Effector memory CD8-positive, alpha-beta T cell (primary cell): ENCODE measurements at regions not wholly inside any gene's neighbourhood (a gene's known extent, or its start where the extent isn't known, plus 50 kb on each side); places are given as distances from the start of the nearest gene placed in this dataset.

Source experiments
- ATAC-seq: fragments of 150-1000 bp; cut with Tn5 transposase; replicated peaks from 2 replicates; pipeline ENCODE4 v1.10.0; 2021; ENCODE audit warnings: mild to moderate bottlenecking, moderate library complexity
- DNase-seq, 3 experiments: peaks; one replicate each; pipeline ENCODE4 v3.0.0; 2021
- H3K27ac Mint-ChIP-seq, 2 donors: one replicate each; pipeline ENCODE4 v1.8.0; 2022; ENCODE audit warnings: mild to moderate bottlenecking in 2 of 2, mixed read lengths in 2 of 2, moderate library complexity in 2 of 2
- H3K27me3 Mint-ChIP-seq, 2 donors: one replicate each; pipeline ENCODE4 v1.8.0; 2022; ENCODE audit warnings: mixed read lengths in 2 of 2
- H3K36me3 Mint-ChIP-seq: one replicate; pipeline ENCODE4 v1.8.0; 2022; ENCODE audit warnings: mild to moderate bottlenecking, moderate library complexity, mixed read lengths; ENCODE audit not compliant: insufficient read depth
- H3K4me1 Mint-ChIP-seq, 2 donors: one replicate each; pipeline ENCODE4 v1.8.0; 2022; ENCODE audit warnings: low read depth in 2 of 2, mixed read lengths in 2 of 2
- H3K4me3 Mint-ChIP-seq, 2 donors: one replicate each; pipeline ENCODE4 v1.8.0; 2022; ENCODE audit warnings: mild to moderate bottlenecking in 2 of 2, mixed read lengths in 2 of 2, moderate library complexity in 2 of 2
- H3K9me3 Mint-ChIP-seq, 2 donors: one replicate each; pipeline ENCODE4 v1.8.0; 2022; ENCODE audit warnings: mixed read lengths in 2 of 2

- Mint-ChIP-seq H3K36me3 (no peaks in the 10 kb centered on the region), H3K4me3 (no peak overlapping the region), H3K27ac (no peak overlapping the region), H3K27me3 (peaks cover 4 to 6% of the 10 kb centered on the region in 2 donors), H3K9me3 (no peaks in the 10 kb centered on the region), H3K4me1 (no peaks in the 10 kb centered on the region)
- ATAC-seq (no peak), DNase-seq (no peak)
Measured at GRCh38 chr2:217096474-217097225, 236.8 kb upstream of the TNP1 start.

- Mint-ChIP-seq H3K4me3 (no peak overlapping the region), H3K4me1 (no peaks in the 10 kb centered on the region), H3K36me3 (no peaks in the 10 kb centered on the region), H3K27me3 (peaks cover 13 to 14% of the 10 kb centered on the region in 2 donors), H3K27ac (no peak overlapping the region), H3K9me3 (no peaks in the 10 kb centered on the region)
- ATAC-seq (no peak), DNase-seq (no peak)
Measured at GRCh38 chr2:217095511-217096205, 235.8 kb upstream of the TNP1 start.

- Mint-ChIP-seq H3K4me1 (no peaks in the 10 kb centered on the region), H3K27me3 (peaks cover 13 to 14% of the 10 kb centered on the region in 2 donors), H3K9me3 (no peaks in the 10 kb centered on the region), H3K27ac (no peak overlapping the region), H3K36me3 (no peaks in the 10 kb centered on the region), H3K4me3 (no peak overlapping the region)
- DNase-seq (no peak), ATAC-seq (no peak)
Measured at GRCh38 chr2:217092710-217093379, 233.0 kb upstream of the TNP1 start.

- H3K4me1 Mint-ChIP-seq: no peaks in the 10 kb centered on the region
Measured at GRCh38 chr2:217091531-217091930, 231.7 kb upstream of the TNP1 start.

GRCh38 chr2:217090884-217091283 is 231.0 kb upstream of the TNP1 start:
- H3K27me3 Mint-ChIP-seq: peaks cover 14 to 17% of the 10 kb centered on the region in 2 donors

More at GRCh38 chr2:217091531-217091930, 231.7 kb upstream of the TNP1 start:
- Mint-ChIP-seq H3K36me3 (no peaks in the 10 kb centered on the region), H3K27me3 (peaks cover 13 to 14% of the 10 kb centered on the region in 2 donors), H3K27ac (no peak overlapping the region), H3K4me3 (no peak overlapping the region), H3K9me3 (no peaks in the 10 kb centered on the region)
- ATAC-seq: no peak
- no peak for DNase-seq

GRCh38 chr2:217090024-217090473 is 230.2 kb upstream of the TNP1 start:
- no peaks in the 10 kb centered on the region for H3K4me1 Mint-ChIP-seq

More at GRCh38 chr2:217090884-217091283, 231.0 kb upstream of the TNP1 start:
- H3K4me3 Mint-ChIP-seq: no peak overlapping the region
- no peaks in the 10 kb centered on the region for H3K9me3 Mint-ChIP-seq
- H3K36me3 Mint-ChIP-seq: no peaks in the 10 kb centered on the region
- no peak for ATAC-seq
- no peak overlapping the region for H3K27ac Mint-ChIP-seq
- no peak for DNase-seq
- H3K4me1 Mint-ChIP-seq: no peaks in the 10 kb centered on the region

GRCh38 chr2:217086718-217087117 is 226.9 kb upstream of the TNP1 start:
- Mint-ChIP-seq H3K9me3 (no peaks in the 10 kb centered on the region), H3K4me1 (no peaks in the 10 kb centered on the region), H3K27ac (no peak overlapping the region), H3K27me3 (peaks cover 9 to 20% of the 10 kb centered on the region in 2 donors), H3K36me3 (no peaks in the 10 kb centered on the region), H3K4me3 (no peak overlapping the region)
- DNase-seq: no peak
- ATAC-seq: no peak

More at GRCh38 chr2:217090024-217090473, 230.2 kb upstream of the TNP1 start:
- Mint-ChIP-seq H3K27ac (no peak overlapping the region), H3K4me3 (peak overlapping the region in 1 of 2 donors; percentile 37), H3K27me3 (peaks cover 14 to 23% of the 10 kb centered on the region in 2 donors), H3K36me3 (no peaks in the 10 kb centered on the region), H3K9me3 (no peaks in the 10 kb centered on the region)
- ATAC-seq: no peak
- no peak for DNase-seq

GRCh38 chr2:217086038-217086522 is 226.2 kb upstream of the TNP1 start:
- Mint-ChIP-seq H3K27ac (peak overlapping the region in 1 of 2 donors; percentile 23), H3K9me3 (no peaks in the 10 kb centered on the region), H3K27me3 (peaks cover 2 to 13% of the 10 kb centered on the region in 2 donors), H3K4me1 (no peaks in the 10 kb centered on the region), H3K4me3 (no peak overlapping the region), H3K36me3 (no peaks in the 10 kb centered on the region)
- ATAC-seq (no peak), DNase-seq (no peak)

- no peak for DNase-seq
- no peaks in the 10 kb centered on the region for H3K36me3 Mint-ChIP-seq
- no peak overlapping the region for H3K4me3 Mint-ChIP-seq
- no peaks in the 10 kb centered on the region for H3K4me1 Mint-ChIP-seq
- peak overlapping the region in 1 of 2 donors; percentile 23 for H3K27ac Mint-ChIP-seq
- ATAC-seq: no peak
- no peaks in the 10 kb centered on the region for H3K9me3 Mint-ChIP-seq
- peaks cover 0 to 10% of the 10 kb centered on the region in 2 donors for H3K27me3 Mint-ChIP-seq
Measured at GRCh38 chr2:217085543-217085942, 225.7 kb upstream of the TNP1 start.

GRCh38 chr2:217081799-217082198 is 221.9 kb upstream of the TNP1 start:
- no peak for DNase-seq
- Mint-ChIP-seq H3K4me3 (no peak overlapping the region), H3K36me3 (no peaks in the 10 kb centered on the region)

GRCh38 chr2:217079165-217079564 is 219.3 kb upstream of the TNP1 start:
- Mint-ChIP-seq H3K4me3 (no peak overlapping the region), H3K36me3 (no peaks in the 10 kb centered on the region), H3K4me1 (no peaks in the 10 kb centered on the region), H3K27ac (no peak overlapping the region), H3K9me3 (no peaks in the 10 kb centered on the region), H3K27me3 (no peaks in the 10 kb centered on the region)
- no peak for ATAC-seq
- DNase-seq: no peak

More at GRCh38 chr2:217081799-217082198, 221.9 kb upstream of the TNP1 start:
- H3K9me3 Mint-ChIP-seq: no peaks in the 10 kb centered on the region
- no peak for ATAC-seq
- H3K27me3 Mint-ChIP-seq: peaks cover 0 to 10% of the 10 kb centered on the region in 2 donors
- no peaks in the 10 kb centered on the region for H3K4me1 Mint-ChIP-seq
- H3K27ac Mint-ChIP-seq: no peak overlapping the region

GRCh38 chr2:217077831-217078407 is 218.1 kb upstream of the TNP1 start:
- DNase-seq (no peak), ATAC-seq (no peak)
- no peaks in the 10 kb centered on the region for H3K27me3 Mint-ChIP-seq
- H3K27ac Mint-ChIP-seq: no peak overlapping the region
- no peak overlapping the region for H3K4me3 Mint-ChIP-seq
- no peaks in the 10 kb centered on the region for H3K36me3 Mint-ChIP-seq
- no peaks in the 10 kb centered on the region for H3K4me1 Mint-ChIP-seq
- no peaks in the 10 kb centered on the region for H3K9me3 Mint-ChIP-seq

- Mint-ChIP-seq H3K4me3 (no peak overlapping the region), H3K9me3 (no peaks in the 10 kb centered on the region), H3K27me3 (no peaks in the 10 kb centered on the region), H3K36me3 (no peaks in the 10 kb centered on the region), H3K27ac (no peak overlapping the region), H3K4me1 (no peaks in the 10 kb centered on the region)
- ATAC-seq (no peak), DNase-seq (no peak)
Measured at GRCh38 chr2:217076657-217077232, 216.9 kb upstream of the TNP1 start.
